Putamen (tissue), 1 donor: ENCODE measurements at regions not wholly inside any gene's neighbourhood (a gene's known extent, or its start where the extent isn't known, plus 50 kb on each side); places are given as distances from the start of the nearest gene placed in this dataset.

Experiments
- DNase-seq: peaks from one replicate; pipeline ENCODE4 v3.0.0-alpha.2; 2016; ENCODE audit warnings: low spot score

DNA sequence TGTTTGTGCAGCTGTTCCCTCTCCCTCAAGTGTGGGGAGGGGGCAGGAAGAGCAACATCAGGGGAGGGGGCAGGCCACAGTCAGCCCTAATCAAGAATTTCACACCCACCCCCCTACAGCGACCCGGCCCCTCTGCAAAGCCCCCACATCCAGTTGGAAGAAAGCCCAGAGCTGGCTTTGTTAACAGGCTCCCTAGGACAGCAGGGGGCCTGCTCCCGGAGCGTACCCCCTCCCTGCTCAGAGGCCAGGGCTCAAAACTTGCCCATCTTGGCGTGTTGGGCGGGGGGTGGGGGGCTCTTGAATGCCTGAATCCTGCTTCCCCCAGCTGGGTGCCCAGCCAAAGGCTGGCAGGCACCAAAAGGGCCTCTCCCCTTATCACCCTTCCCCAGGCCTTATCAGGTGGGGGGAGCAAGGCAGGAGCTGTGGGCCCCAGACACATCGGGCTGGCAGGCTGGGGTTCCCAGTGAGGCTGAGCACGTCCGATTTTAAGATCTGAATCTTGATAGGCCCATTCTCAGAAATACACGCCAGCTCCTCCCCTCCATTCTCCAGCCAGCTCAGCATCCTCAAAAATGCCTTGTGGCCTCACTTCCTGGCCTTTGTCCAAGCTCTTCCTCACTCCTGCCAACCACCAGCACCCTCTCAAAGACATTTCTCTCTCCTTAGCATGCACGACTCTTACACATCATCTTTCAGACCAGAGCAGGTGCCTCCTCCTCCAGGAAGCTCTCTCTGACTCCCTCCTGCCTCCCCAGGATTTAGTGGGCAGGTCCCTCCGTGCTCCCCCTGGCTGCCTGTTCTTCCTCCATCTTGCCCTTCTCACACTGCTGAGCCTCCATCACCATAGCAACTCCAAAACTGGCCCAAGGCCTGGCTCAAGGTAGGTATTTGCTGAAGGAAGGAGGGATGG lies 384.8 kb downstream of the MN1 start:
- no peak for DNase-seq

DNA sequence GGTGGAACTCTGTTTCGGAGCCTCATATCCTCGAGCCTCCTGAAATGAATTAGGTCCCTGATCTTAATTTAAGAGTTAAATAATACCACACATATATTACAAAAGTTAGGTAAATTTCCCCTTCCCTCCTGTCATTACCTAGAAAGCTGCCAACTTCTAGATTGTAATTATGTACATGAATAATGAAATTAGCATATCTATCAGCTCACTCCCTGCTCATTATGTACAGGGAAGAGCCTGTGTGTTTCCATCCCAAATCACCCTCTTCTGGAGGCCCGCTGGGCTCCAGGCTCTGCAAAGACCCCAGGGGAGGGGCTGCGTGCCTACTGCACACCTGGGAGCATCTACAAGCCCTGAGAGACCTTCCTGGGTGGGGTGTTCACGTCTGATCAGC lies 384.1 kb downstream of the MN1 start:
- DNase-seq = no peak

GRCh38 chr22:27418261-27418660 lies 383.3 kb downstream of the MN1 start:
- no peak for DNase-seq

GRCh38 chr22:27419473-27419872 lies 382.1 kb downstream of the MN1 start:
- peak; percentile 25 for DNase-seq

GRCh38 chr22:27420195-27420816 lies 381.2 kb downstream of the MN1 start:
- DNase-seq = no peak

DNA sequence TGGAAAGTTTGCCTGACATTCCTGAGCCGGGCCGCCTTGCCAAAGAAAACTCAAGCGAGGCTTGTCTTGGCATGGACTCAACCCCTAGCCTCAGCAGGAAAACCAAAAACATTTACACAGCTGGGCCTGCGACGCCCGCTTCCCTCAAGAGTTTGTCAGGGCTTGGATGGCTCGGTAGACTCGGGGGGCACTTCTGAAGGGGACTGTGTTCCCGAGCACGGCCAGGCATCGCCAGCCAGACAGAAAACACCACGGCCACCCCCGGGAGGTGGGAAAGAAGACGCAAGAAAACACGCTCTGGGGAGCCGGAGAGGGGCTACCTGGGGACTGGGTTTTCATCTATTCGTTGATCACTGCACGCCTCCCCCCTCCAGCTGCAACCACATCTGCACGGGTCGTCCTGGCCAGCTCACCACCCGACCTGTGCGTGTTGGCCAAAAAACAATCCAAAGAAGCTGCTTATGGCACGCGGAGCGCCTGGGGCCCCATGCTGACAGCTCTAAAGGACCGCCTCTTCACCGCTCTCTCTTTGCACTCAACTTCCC lies 380.7 kb downstream of the MN1 start:
- DNase-seq = peak; percentile 34

DNA sequence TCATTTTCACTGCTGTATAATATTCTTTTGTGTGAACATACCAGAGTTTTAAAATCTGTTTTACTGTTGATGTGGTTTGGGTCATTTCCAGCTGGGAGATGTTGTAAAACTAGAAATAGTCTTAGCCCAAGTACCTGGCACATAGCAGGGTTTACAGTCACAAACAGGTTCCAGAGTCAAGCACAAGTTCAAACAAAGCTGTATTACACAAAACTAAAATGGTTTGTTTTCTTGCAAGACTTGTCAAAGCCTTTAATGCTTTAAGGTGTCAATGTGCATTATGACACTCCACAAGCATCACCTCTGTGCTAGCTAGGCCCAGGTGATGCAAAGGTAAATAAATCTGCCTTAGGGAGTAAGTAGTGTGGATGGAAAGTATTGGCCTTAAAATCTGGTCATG lies 379.1 kb downstream of the MN1 start:
- DNase-seq = no peak

DNA sequence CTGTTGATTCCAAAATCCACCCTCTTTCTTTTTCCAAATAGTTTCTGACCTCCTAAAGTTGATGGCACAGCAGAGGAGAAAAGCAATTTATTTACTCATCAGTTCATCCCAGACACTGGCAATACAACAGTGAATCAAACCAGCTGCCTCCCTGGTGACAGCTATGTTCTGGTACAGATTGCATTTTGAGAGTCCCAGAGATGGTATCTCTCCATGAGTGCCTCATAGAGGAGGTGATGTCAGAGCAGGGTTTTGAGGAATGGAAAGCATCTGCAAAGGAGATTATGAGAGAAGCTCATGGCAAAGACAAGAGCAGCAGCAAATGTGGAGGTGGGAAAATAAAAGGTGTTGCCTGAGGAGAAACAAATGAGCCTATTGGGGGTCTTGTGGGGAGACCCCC lies 377.2 kb downstream of the MN1 start:
- DNase-seq = no peak

DNA sequence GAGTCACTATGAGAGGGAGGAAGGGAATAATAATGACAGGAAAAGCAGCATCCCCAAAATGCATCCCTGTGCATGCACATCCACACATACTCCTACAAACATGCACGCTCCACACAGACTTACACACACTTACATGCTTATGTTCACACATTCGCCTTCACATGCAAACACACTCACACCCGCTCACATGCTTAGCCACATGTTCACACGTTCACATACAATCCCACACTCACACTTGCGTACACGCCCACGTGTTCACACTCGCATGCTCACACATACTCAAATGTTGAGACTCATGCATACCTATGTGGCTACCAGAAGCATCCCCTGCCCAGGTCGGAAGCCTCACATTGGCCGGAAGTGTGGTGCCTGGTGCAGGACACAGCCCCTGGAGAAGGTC lies 372.1 kb downstream of the MN1 start:
- DNase-seq = no peak

DNA sequence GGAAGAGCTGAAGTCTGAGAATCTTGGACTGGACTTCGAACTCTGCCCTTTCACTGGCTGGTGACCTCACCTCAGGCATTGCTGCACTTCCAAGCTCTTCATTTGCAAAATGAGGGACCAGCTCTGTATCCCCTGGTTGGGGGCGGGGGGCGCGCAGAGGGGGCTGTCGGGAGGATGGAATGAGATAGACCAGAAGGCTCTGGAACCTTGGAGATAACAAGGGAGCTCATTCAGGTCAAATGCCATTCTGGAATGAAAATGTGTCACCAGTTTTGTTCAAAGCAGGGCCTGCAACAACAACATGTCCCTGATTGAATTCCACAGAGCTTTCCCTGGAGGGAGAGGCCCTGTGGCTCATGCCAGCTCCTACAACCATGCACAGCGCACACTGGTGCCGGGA lies 370.5 kb downstream of the MN1 start:
- no peak for DNase-seq

GRCh38 chr22:27431896-27432295 lies 369.7 kb downstream of the MN1 start:
- no peak for DNase-seq

- no peak for DNase-seq
These were observed 368.5 kb downstream of the MN1 start for GRCh38 chr22:27433099-27433498.

DNA sequence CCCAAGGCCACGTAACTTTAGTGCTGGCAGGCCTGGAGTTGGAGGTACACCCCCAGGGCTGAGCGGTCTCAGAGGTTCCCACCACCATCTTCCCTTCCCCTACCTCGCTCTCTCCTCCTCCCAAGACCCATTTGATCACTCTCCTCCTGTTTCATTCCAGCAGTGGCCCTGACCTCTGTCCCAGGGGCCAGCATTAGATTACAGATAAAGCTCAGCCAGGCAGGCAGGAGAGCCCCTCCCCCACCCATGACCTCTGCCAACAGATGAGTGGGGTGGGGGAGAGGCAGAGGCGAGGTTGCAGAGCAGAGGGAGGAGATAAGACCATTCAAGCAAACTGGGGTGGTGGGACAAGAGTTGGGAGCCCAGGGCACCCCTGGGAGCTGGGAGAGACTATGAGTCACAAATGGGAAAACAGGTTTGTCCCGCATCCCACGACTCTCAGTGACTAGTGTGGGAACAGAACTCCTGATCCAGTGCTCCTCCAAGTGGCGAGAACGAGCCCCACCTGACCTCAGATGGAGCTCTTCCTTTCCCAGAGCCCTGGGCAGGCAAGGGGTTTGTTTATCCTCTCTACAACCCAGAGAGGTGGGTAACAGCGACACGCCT lies 367.9 kb downstream of the MN1 start:
- no peak for DNase-seq

DNA sequence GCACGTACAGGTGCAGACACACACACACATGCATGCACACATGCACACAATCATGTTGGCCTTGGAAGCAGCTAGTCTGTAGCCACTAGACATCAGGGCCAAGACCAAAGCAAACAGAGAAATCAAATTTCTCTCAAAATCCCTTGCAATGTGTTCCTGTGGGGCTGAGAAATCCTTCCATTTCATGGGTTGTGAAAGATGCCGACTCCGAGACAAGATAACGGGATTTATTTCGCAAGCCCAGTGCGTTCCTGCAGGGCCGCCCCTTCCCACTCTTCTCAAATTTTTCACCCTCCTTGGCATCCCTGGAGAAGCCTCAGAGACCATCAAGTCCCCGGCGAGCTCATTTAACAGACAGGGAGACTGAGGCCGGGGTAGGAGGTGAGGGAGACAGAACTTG lies 366.7 kb downstream of the MN1 start:
- no peak for DNase-seq

- no peak for DNase-seq
These were observed 365.5 kb downstream of the MN1 start for GRCh38 chr22:27435844-27436576.

- DNase-seq = no peak
These were observed 365.0 kb downstream of the MN1 start for GRCh38 chr22:27436591-27436990.

- no peak for DNase-seq
These were observed 364.0 kb downstream of the MN1 start for GRCh38 chr22:27437570-27437969.

DNA sequence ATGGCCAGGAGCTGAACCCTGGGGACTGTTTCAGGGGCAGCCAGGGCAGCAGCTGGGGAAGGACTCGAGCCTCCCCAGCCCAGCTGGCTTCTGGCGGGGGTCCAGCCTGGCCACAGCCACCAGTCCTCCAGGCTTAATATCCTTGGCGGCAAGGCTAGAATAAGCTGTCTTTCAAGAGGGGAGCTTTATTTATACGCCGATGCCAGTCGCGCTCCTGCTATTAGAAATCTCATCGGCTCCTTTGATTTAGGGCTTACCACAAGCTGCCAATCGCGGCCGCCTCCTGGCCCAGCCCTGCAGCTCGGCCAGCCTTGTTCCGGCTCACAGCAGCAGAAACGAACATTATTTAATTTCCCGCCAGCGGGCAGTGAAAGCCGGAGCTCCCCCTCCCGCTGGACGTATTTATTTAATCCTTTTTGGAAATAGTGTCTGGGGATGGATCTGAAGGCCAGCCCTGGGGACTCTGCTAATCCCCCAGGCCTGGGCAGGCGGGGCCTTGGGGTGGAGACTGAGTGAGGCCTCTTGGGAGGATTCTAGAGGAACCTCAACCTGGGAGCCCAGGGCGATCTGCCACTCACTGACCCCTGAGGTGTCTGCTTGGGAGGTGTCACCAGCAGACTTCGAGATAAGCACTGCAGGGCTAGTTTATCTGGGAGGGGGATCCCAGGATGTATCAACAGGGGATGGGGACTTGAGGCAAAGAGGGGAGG lies 363.1 kb downstream of the MN1 start:
- peak; percentile 35 for DNase-seq

GRCh38 chr22:27439131-27439530 lies 362.4 kb downstream of the MN1 start:
- DNase-seq = no peak

DNA sequence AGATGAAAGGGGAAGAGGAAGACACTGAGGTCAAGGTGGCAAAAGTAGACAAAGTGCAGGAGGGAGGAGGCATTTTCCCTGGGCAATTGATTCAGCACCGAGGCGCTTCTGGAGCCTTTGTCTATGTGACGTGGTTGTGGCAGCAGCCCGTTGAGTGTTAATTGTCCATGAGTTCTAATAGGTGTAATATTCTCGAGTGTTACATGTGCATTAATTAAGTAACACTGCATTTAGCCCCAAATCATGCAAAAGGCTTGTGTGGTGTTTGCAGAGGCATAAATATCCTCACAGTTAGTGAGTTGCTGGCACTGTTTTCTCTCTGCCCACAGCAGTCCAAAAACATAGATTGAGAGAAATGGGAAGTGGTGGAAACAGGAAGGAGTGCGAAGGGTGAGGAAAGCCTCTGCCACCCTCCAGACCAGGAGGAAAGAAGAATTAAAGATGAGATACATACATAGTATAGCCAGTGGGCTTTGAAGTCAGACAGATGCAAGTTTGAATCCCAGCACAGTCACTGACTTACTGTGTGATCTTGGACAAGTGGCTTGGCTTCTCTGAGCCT lies 361.2 kb downstream of the MN1 start:
- DNase-seq = no peak
